Body of pancreas (tissue), 4 donors: ENCODE measurements at regions not wholly inside any gene's neighbourhood (a gene's known extent, or its start where the extent isn't known, plus 50 kb on each side); places are given as distances from the start of the nearest gene placed in this dataset.

ENCODE experiments used
- ATAC-seq: fragments of 150-250 bp; one replicate; pipeline ENCODE4 v1.9.1; 2016
- DNase-seq, 4 donors: peaks; one replicate each; pipeline ENCODE4 v3.0.0-alpha.2; 2019
- H3K27ac ChIP-seq, 4 donors: fragments of 200-600 bp; sonication (generic); 1 replicate in 3 of 4; 2 replicates in 1 of 4; pipeline versions ENCODE4 v1.5.1 to v1.6.1; 2016 to 2019; ENCODE audit warnings: mild to moderate bottlenecking in 1 of 4, mixed read lengths in 1 of 4, moderate library complexity in 1 of 4
- H3K27me3 ChIP-seq, 2 donors: fragments of 200-600 bp; sonication (generic); one replicate each; pipeline ENCODE4 v1.6.0; 2016; ENCODE audit warnings: mild to moderate bottlenecking in 1 of 2
- H3K36me3 ChIP-seq, 2 donors: fragments of 200-600 bp; sonication (generic); replicated peaks in 1 of 2; 2 replicates each; pipeline ENCODE4 v1.5.1; 2016; ENCODE audit warnings: low read depth in 2 of 2; ENCODE audit not compliant: insufficient read depth in 1 of 2
- H3K4me1 ChIP-seq: fragments of 200-600 bp; sonication (generic); one replicate; pipeline ENCODE4 v1.6.0; 2016
- H3K4me3 ChIP-seq, 2 donors: fragments of 200-600 bp; sonication (generic); 1 replicate in 1 of 2; 2 replicates in 1 of 2; pipeline ENCODE4 v1.5.1; 2016 to 2019
- H3K9me3 ChIP-seq, 3 donors: fragments of 200-600 bp; sonication (generic); 1 replicate in 2 of 3; 2 replicates in 1 of 3; pipeline ENCODE4 v1.5.1; 2016
- CTCF ChIP-seq, 7 experiments: fragments of 450-650 bp in 4 of 7; fragments of 200-600 bp in 3 of 7; sonication (generic) in 3 of 7; IDR thresholded peaks; one replicate each; pipeline ENCODE4 v1.5.1; 2016 to 2019; ENCODE audit warnings: antibody characterized with exemption in 7 of 7
- POLR2A ChIP-seq, 3 donors: fragments of 450-650 bp; IDR thresholded peaks; one replicate each; pipeline ENCODE4 v1.6.1; 2016; ENCODE audit warnings: antibody characterized with exemption in 3 of 3, mild to moderate bottlenecking in 2 of 3
- WGBS, 2 donors: methylation state at CpG; one replicate each; pipeline ENCODE4 v1.1.5; 2017; 5-methylcytosine and 5-hydroxymethylcytosine counted together
- intact Hi-C: fragments of 100-400 bp; cut with DNase I; formaldehyde crosslinking; loops from one replicate; pipeline ENCODE4 v1.15.1; 2023

- Histone ChIP-seq H3K4me3 (no peak overlapping the region), H3K9me3 (no peaks in the 10 kb centered on the region), H3K4me1 (no peaks in the 10 kb centered on the region), H3K27ac (no peak overlapping the region), H3K27me3 (no peaks in the 10 kb centered on the region), H3K36me3 (no peaks in the 10 kb centered on the region)
- TF ChIP-seq POLR2A (IDR thresholded peaks at IDR 0.05): no peak
- TF ChIP-seq CTCF (IDR thresholded peaks at IDR 0.05): no peak
- WGBS, 2 donors: 50 to 64% methylated on average over 3 of the region's 3 CpGs
- DNase-seq: no peak
- intact Hi-C loops: no loop called here
- ATAC-seq: no peak
Observed at GRCh38 chr17:15031975-15032374, 233.2 kb downstream of the PMP22 start.

GRCh38 chr17:15029469-15029868 lies 235.7 kb downstream of the PMP22 start:
- H3K36me3 ChIP-seq: no peaks in the 10 kb centered on the region
- H3K27ac ChIP-seq: no peak overlapping the region
- no peaks in the 10 kb centered on the region for H3K9me3 ChIP-seq
- TF ChIP-seq CTCF (IDR thresholded peaks at IDR 0.05): no peak
- TF ChIP-seq POLR2A (IDR thresholded peaks at IDR 0.05): no peak
- H3K4me3 ChIP-seq: no peak overlapping the region
- intact Hi-C loops: no loop called here
- DNase-seq (no peak), ATAC-seq (no peak)
- WGBS, 2 donors: 45 to 53% methylated on average over 1 of the region's 1 CpG
- peaks cover 0 to 3% of the 10 kb centered on the region in 2 donors for H3K27me3 ChIP-seq
- H3K4me1 ChIP-seq: no peaks in the 10 kb centered on the region

GRCh38 chr17:15027853-15028252 lies 237.3 kb downstream of the PMP22 start:
- Histone ChIP-seq H3K4me1 (no peaks in the 10 kb centered on the region), H3K27me3 (peaks cover 0 to 3% of the 10 kb centered on the region in 2 donors), H3K4me3 (no peak overlapping the region), H3K27ac (no peak overlapping the region), H3K36me3 (no peaks in the 10 kb centered on the region), H3K9me3 (no peaks in the 10 kb centered on the region)
- TF ChIP-seq POLR2A (IDR thresholded peaks at IDR 0.05): no peak
- no peak for TF ChIP-seq CTCF (IDR thresholded peaks at IDR 0.05)
- 89 to 91% methylated on average over 1 of the region's 1 CpG for WGBS, 2 donors
- no peak for ATAC-seq
- DNase-seq: no peak
- intact Hi-C loops: no loop called here

GRCh38 chr17:15026088-15026487 lies 239.0 kb downstream of the PMP22 start:
- Histone ChIP-seq H3K36me3 (no peaks in the 10 kb centered on the region), H3K9me3 (no peaks in the 10 kb centered on the region), H3K27me3 (peaks cover 0 to 3% of the 10 kb centered on the region in 2 donors), H3K4me3 (no peak overlapping the region), H3K27ac (no peak overlapping the region), H3K4me1 (no peaks in the 10 kb centered on the region)
- no peak for ATAC-seq
- intact Hi-C loops: no loop called here
- DNase-seq: no peak
- 66 to 70% methylated on average over 2 of the region's 2 CpGs for WGBS, 2 donors
- TF ChIP-seq CTCF (IDR thresholded peaks at IDR 0.05): no peak
- no peak for TF ChIP-seq POLR2A (IDR thresholded peaks at IDR 0.05)

- intact Hi-C loops: no loop called here
Observed at GRCh38 chr17:15023589-15024336, 241.4 kb downstream of the PMP22 start.

More at GRCh38 chr17:15023589-15024336, 241.4 kb downstream of the PMP22 start:
- TF ChIP-seq POLR2A (IDR thresholded peaks at IDR 0.05) (no peak), CTCF (IDR thresholded peaks at IDR 0.05) (no peak)
- Histone ChIP-seq H3K27ac (no peak overlapping the region), H3K36me3 (no peaks in the 10 kb centered on the region), H3K4me1 (no peaks in the 10 kb centered on the region), H3K27me3 (peaks cover 0 to 3% of the 10 kb centered on the region in 2 donors), H3K4me3 (no peak overlapping the region), H3K9me3 (no peaks in the 10 kb centered on the region)
- ATAC-seq: no peak
- DNase-seq: no peak
- WGBS, 2 donors: 87 to 88% methylated on average over 10 of the region's 10 CpGs
